Caco-2 (cell line): ENCODE measurements at regions not wholly inside any gene's neighbourhood (a gene's known extent, or its start where the extent isn't known, plus 50 kb on each side); places are given as distances from the start of the nearest gene placed in this dataset.

Experiments
- BruUV-seq: library from RNA; stranded (reverse); fragments of 400-500 nt; replicated peaks from 2 replicates; lab custom pipeline; 2021; lab: Mats Ljungman, UMichigan
- CTCF ChIA-PET: fragments of 300-600 bp; sonication (Branson Sonifier 250); formaldehyde crosslinking; loops from one replicate; lab custom pipeline; 2022; ENCODE audit warnings: antibody characterized with exemption; lab: Charles Lee
- POLR2A ChIA-PET: fragments of 300-600 bp; sonication (Branson Sonifier 250); formaldehyde crosslinking; loops from one replicate; lab custom pipeline; 2022; ENCODE audit warnings: antibody characterized with exemption; lab: Charles Lee
- DNase-seq, 2 experiments: peaks; one replicate each; pipeline versions ENCODE4 v3.0.0 to v3.0.0-alpha.2; 2020 to 2022
- H3K27me3 ChIP-seq: replicated peaks from 2 replicates; pipeline ENCODE4 v1.6.0; 2011; ENCODE audit warnings: low read length; ENCODE audit not compliant: control insufficient read depth, insufficient read depth
- H3K36me3 ChIP-seq: 2 replicates; pipeline ENCODE4 v1.5.1; 2011; ENCODE audit warnings: low read length; ENCODE audit not compliant: control insufficient read depth, insufficient read depth
- H3K4me1 ChIP-seq: fragments of 250-450 bp; sonication (Bioruptor Pico); 2 replicates; pipeline ENCODE4 v1.5.1; 2020; ENCODE audit warnings: mild to moderate bottlenecking
- H3K4me3 ChIP-seq: 2 replicates; pipeline ENCODE4 v1.5.1; 2011; ENCODE audit warnings: low read depth, mild to moderate bottlenecking, control low read depth, low read length
- H3K9me3 ChIP-seq: fragments of 250-450 bp; sonication (Bioruptor Pico); 2 replicates; pipeline ENCODE4 v1.5.1; 2020; ENCODE audit warnings: mild to moderate bottlenecking, moderate library complexity
- H3K27ac Mint-ChIP-seq: one replicate; pipeline ENCODE4 v1.8.0; 2022; ENCODE audit warnings: mixed read lengths; ENCODE audit not compliant: unreplicated experiment
- H3K27me3 Mint-ChIP-seq: one replicate; pipeline ENCODE4 v1.8.0; 2022; ENCODE audit warnings: mixed read lengths; ENCODE audit not compliant: insufficient read depth, unreplicated experiment
- H3K36me3 Mint-ChIP-seq: one replicate; pipeline ENCODE4 v1.8.0; 2022; ENCODE audit warnings: mild to moderate bottlenecking, mixed read lengths; ENCODE audit not compliant: insufficient read depth, unreplicated experiment
- H3K4me1 Mint-ChIP-seq: one replicate; pipeline ENCODE4 v1.8.0; 2022; ENCODE audit warnings: low read depth, mixed read lengths; ENCODE audit not compliant: unreplicated experiment
- H3K4me3 Mint-ChIP-seq: one replicate; pipeline ENCODE4 v1.8.0; 2022; ENCODE audit warnings: mild to moderate bottlenecking, moderate library complexity, mixed read lengths; ENCODE audit not compliant: unreplicated experiment
- H3K9me3 Mint-ChIP-seq: one replicate; pipeline ENCODE4 v1.8.0; 2022; ENCODE audit warnings: mixed read lengths; ENCODE audit not compliant: unreplicated experiment
- CTCF ChIP-seq, 2 experiments: fragments of 200-600 bp in 1 of 2; IDR thresholded peaks; 1 replicate in 1 of 2; 2 replicates in 1 of 2; pipeline versions ENCODE4 v1.5.1 to v1.8.0; 2011 to 2022; ENCODE audit warnings: antibody characterized with exemption in 1 of 2, control low read depth in 1 of 2, inconsistent platforms in 1 of 2, low read depth in 1 of 2, low read length in 1 of 2, mild to moderate bottlenecking in 1 of 2, moderate library complexity in 1 of 2; ENCODE audit not compliant: insufficient read depth in 1 of 2, severe bottlenecking in 1 of 2, unreplicated experiment in 1 of 2
- intact Hi-C: fragments of 100-400 bp; cut with micrococcal nuclease; formaldehyde crosslinking; loops from one replicate; pipeline ENCODE4 v1.10.0; 2022; ENCODE audit not compliant: unreplicated experiment

- Mint-ChIP-seq H3K36me3 (no peaks in the 10 kb centered on the region), H3K4me1 (no peaks in the 10 kb centered on the region), H3K27me3 (no peaks in the 10 kb centered on the region), H3K4me3 (no peak overlapping the region), H3K9me3 (no peaks in the 10 kb centered on the region), H3K27ac (no peak overlapping the region)
- DNase-seq = no peak
- intact Hi-C loops = loop anchor here (5.0 kb wide), 1 partner anchor 60 kb away; no protein-coding TSS in a partner anchor
- Histone ChIP-seq H3K4me3 (no peak overlapping the region), H3K4me1 (no peaks in the 10 kb centered on the region), H3K9me3 (no peaks in the 10 kb centered on the region), H3K36me3 (no peaks in the 10 kb centered on the region), H3K27me3 (no peaks in the 10 kb centered on the region)
- ChIA-PET POLR2A (no interaction called here), CTCF (no interaction called here)
- no peak for TF ChIP-seq CTCF (IDR thresholded peaks at IDR 0.05; ENCODE audit: insufficient read depth in 1 of 2, low read depth in 1 of 2, low read length in 1 of 2, severe bottlenecking in 1 of 2, unreplicated experiment in 1 of 2)
- no TSS peak for BruUV-seq
Measured at GRCh38 chr1:65042467-65042866, 76.1 kb upstream of the JAK1 start.

GRCh38 chr1:65044411-65044810 is 78.1 kb upstream of the JAK1 start:
- TF ChIP-seq CTCF (IDR thresholded peaks at IDR 0.05; ENCODE audit: insufficient read depth in 1 of 2, low read depth in 1 of 2, low read length in 1 of 2, severe bottlenecking in 1 of 2, unreplicated experiment in 1 of 2) = no peak
- ChIA-PET CTCF (no interaction called here), POLR2A (no interaction called here)
- H3K4me1 ChIP-seq = no peaks in the 10 kb centered on the region
- Mint-ChIP-seq H3K27ac (no peak overlapping the region), H3K4me3 (no peak overlapping the region), H3K27me3 (no peaks in the 10 kb centered on the region), H3K9me3 (no peaks in the 10 kb centered on the region), H3K4me1 (no peaks in the 10 kb centered on the region), H3K36me3 (no peaks in the 10 kb centered on the region)
- BruUV-seq = no TSS peak
- no peaks in the 10 kb centered on the region for H3K36me3 ChIP-seq
- no peaks in the 10 kb centered on the region for H3K9me3 ChIP-seq
- intact Hi-C loops = loop anchor here (5.0 kb wide), 1 partner anchor 62 kb away; no protein-coding TSS in a partner anchor
- no peak for DNase-seq
- H3K4me3 ChIP-seq = no peak overlapping the region
- H3K27me3 ChIP-seq = no peaks in the 10 kb centered on the region

GRCh38 chr1:65045022-65045817 is 78.9 kb upstream of the JAK1 start:
- POLR2A ChIA-PET = no interaction called here
- H3K27me3 ChIP-seq = no peaks in the 10 kb centered on the region
- intact Hi-C loops = no loop called here

More at GRCh38 chr1:65045022-65045817, 78.9 kb upstream of the JAK1 start:
- CTCF ChIA-PET = no interaction called here
- Histone ChIP-seq H3K36me3 (no peaks in the 10 kb centered on the region), H3K4me1 (no peaks in the 10 kb centered on the region), H3K4me3 (no peak overlapping the region), H3K9me3 (no peaks in the 10 kb centered on the region)
- Mint-ChIP-seq H3K27ac (no peak overlapping the region), H3K9me3 (no peaks in the 10 kb centered on the region), H3K36me3 (no peaks in the 10 kb centered on the region), H3K27me3 (no peaks in the 10 kb centered on the region), H3K4me3 (no peak overlapping the region), H3K4me1 (no peaks in the 10 kb centered on the region)
- DNase-seq = no peak
- BruUV-seq = no TSS peak
- TF ChIP-seq CTCF (IDR thresholded peaks at IDR 0.05; ENCODE audit: insufficient read depth in 1 of 2, low read depth in 1 of 2, low read length in 1 of 2, severe bottlenecking in 1 of 2, unreplicated experiment in 1 of 2) = no peak
